Endodermal cell (in vitro differentiated cells): ENCODE measurements at regions not wholly inside any gene's neighbourhood (a gene's known extent, or its start where the extent isn't known, plus 50 kb on each side); places are given as distances from the start of the nearest gene placed in this dataset.

Source experiments
- DNase-seq: peaks from one replicate; pipeline ENCODE4 v3.0.0-alpha.2; 2017
- H3K27ac ChIP-seq: 2 replicates; pipeline ENCODE4 v1.5.1; 2013; ENCODE audit warnings: mild to moderate bottlenecking, low read depth, low read length, moderate library complexity
- H3K27me3 ChIP-seq: 2 replicates; pipeline ENCODE4 v1.6.1; 2013; ENCODE audit warnings: mild to moderate bottlenecking, low read length, moderate library complexity; ENCODE audit not compliant: insufficient read depth, control insufficient read depth, poor library complexity, severe bottlenecking
- H3K36me3 ChIP-seq: 2 replicates; pipeline ENCODE4 v1.7.0; 2013; ENCODE audit warnings: mild to moderate bottlenecking, low read length, moderate library complexity; ENCODE audit not compliant: control insufficient read depth, insufficient read depth
- H3K4me1 ChIP-seq: one replicate; pipeline ENCODE4 v1.7.0; 2013; ENCODE audit warnings: low read length; ENCODE audit not compliant: control insufficient read depth, insufficient read depth
- H3K4me3 ChIP-seq: 2 replicates; pipeline ENCODE4 v1.5.1; 2013; ENCODE audit warnings: mild to moderate bottlenecking, low read length, moderate library complexity
- H3K9ac ChIP-seq: 2 replicates; pipeline ENCODE4 v1.6.1; 2013; ENCODE audit warnings: mild to moderate bottlenecking, low read length, moderate library complexity; ENCODE audit not compliant: poor library complexity, severe bottlenecking; ENCODE audit errors: extremely low read depth
- H3K9me3 ChIP-seq: 2 replicates; pipeline ENCODE4 v1.6.1; 2013; ENCODE audit warnings: mild to moderate bottlenecking, low read length, moderate library complexity; ENCODE audit not compliant: control insufficient read depth
- H3K27ac Mint-ChIP-seq: 2 replicates; pipeline ENCODE4 v1.8.0; 2020; ENCODE audit warnings: mixed read lengths
- H3K27me3 Mint-ChIP-seq: 2 replicates; pipeline ENCODE4 v1.8.0; 2021; ENCODE audit warnings: mild to moderate bottlenecking, mixed read lengths; ENCODE audit not compliant: insufficient read depth
- H3K36me3 Mint-ChIP-seq: 2 replicates; pipeline ENCODE4 v1.8.0; 2020; ENCODE audit warnings: low read depth, mixed read lengths
- H3K4me1 Mint-ChIP-seq: 2 replicates; pipeline ENCODE4 v1.8.0; 2020; ENCODE audit warnings: mixed read lengths
- H3K4me3 Mint-ChIP-seq: 2 replicates; pipeline ENCODE4 v1.8.0; 2020; ENCODE audit warnings: mild to moderate bottlenecking, moderate library complexity, mixed read lengths
- H3K9me3 Mint-ChIP-seq: 2 replicates; pipeline ENCODE4 v1.8.0; 2020; ENCODE audit warnings: mild to moderate bottlenecking, mixed read lengths
- CTCF ChIP-seq: fragments of 200-600 bp; sonication (generic); conservative IDR thresholded peaks from 2 replicates; pipeline ENCODE4 v1.5.0; 2021; ENCODE audit warnings: antibody characterized with exemption, mild to moderate bottlenecking
- WGBS, 2 experiments: methylation state at CpG; one replicate each; pipeline versions ENCODE4 v1.1.5 to v1.1.7; 2013; ENCODE audit warnings: missing lambda C conversion rate in 2 of 2, mixed read lengths in 1 of 2; ENCODE audit not compliant: insufficient coverage in 1 of 2, insufficient read length in 1 of 2; 5-methylcytosine and 5-hydroxymethylcytosine counted together

- WGBS, 2 experiments: 93 to 100% methylated on average over 2 to 4 of the region's 4 CpGs
- no peaks in the 10 kb centered on the region for H3K27me3 ChIP-seq
- Mint-ChIP-seq H3K4me3 (no peak overlapping the region), H3K4me1 (no peaks in the 10 kb centered on the region), H3K27ac (no peak overlapping the region), H3K9me3 (no peaks in the 10 kb centered on the region), H3K36me3 (no peaks in the 10 kb centered on the region), H3K27me3 (no peaks in the 10 kb centered on the region)
- no peak for TF ChIP-seq CTCF
- no peaks in the 10 kb centered on the region for H3K9me3 ChIP-seq
- no peak overlapping the region for H3K9ac ChIP-seq
- H3K4me3 ChIP-seq: no peak overlapping the region
- no peaks in the 10 kb centered on the region for H3K36me3 ChIP-seq
- no peak for DNase-seq
- no peak overlapping the region for H3K27ac ChIP-seq
- no peaks in the 10 kb centered on the region for H3K4me1 ChIP-seq
These were observed 376.1 kb upstream of the CHRM2 start for GRCh38 chr7:136492366-136492765.

DNA sequence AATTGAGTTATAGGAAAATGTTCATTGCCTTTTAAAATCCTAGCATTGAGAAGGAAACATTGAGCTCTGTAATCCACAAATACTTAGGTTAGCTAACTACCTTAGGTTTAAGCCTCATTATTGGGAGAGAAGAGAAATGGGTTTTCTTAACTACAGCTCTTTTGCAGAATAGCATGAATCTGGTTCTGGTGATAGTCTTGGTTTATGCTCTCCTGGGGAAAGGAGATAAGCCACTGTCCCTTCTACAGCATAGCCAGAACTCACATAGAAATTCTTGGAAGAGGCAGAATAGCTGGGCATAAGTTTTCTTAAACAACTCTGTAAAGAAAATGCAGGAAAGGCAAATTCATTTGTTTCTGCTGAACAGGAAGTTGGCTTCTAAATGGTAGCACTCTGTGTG is 378.6 kb upstream of the CHRM2 start:
- Mint-ChIP-seq H3K27ac (no peak overlapping the region), H3K27me3 (no peaks in the 10 kb centered on the region), H3K4me1 (no peaks in the 10 kb centered on the region), H3K36me3 (no peaks in the 10 kb centered on the region), H3K4me3 (no peak overlapping the region), H3K9me3 (no peaks in the 10 kb centered on the region)
- no peak for DNase-seq
- TF ChIP-seq CTCF: no peak
- Histone ChIP-seq H3K9me3 (no peaks in the 10 kb centered on the region), H3K27me3 (no peaks in the 10 kb centered on the region), H3K36me3 (no peaks in the 10 kb centered on the region), H3K4me3 (no peak overlapping the region), H3K9ac (no peak overlapping the region), H3K27ac (no peak overlapping the region), H3K4me1 (no peaks in the 10 kb centered on the region)

DNA sequence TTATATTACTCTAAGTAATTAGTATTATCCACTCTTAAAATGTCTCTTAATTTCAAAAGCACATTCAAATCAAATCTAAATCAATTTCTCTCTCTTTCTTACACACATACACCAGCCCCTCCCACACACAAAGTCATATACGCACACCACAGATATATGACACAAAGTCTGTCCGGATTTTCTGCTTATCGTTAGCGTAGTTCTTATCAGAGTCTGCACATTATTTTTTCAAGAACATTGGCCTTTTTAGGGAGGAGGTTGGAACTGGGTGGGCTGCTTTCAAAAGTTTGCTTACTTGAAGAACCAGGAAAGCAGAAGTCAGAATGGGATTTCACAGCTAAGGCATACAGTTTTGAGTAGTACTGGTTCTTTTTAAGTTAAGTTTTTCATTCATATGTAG is 387.6 kb upstream of the CHRM2 start:
- no peaks in the 10 kb centered on the region for H3K27me3 Mint-ChIP-seq
- H3K36me3 Mint-ChIP-seq: no peaks in the 10 kb centered on the region
- no peaks in the 10 kb centered on the region for H3K4me1 ChIP-seq
- no peaks in the 10 kb centered on the region for H3K36me3 ChIP-seq
- H3K27ac ChIP-seq: no peak overlapping the region
- DNase-seq: no peak
- WGBS, 2 experiments: 70% methylated on average over 4 of the region's 4 CpGs; no CpG with 5 or more reads in 1 of the 2 experiments
- H3K27me3 ChIP-seq: no peaks in the 10 kb centered on the region
- no peak overlapping the region for H3K9ac ChIP-seq
- no peak overlapping the region for H3K27ac Mint-ChIP-seq
- no peaks in the 10 kb centered on the region for H3K9me3 ChIP-seq
- no peaks in the 10 kb centered on the region for H3K9me3 Mint-ChIP-seq
- no peak for TF ChIP-seq CTCF
- no peak overlapping the region for H3K4me3 ChIP-seq
- H3K4me1 Mint-ChIP-seq: peaks cover 7% of the 10 kb centered on the region
- no peak overlapping the region for H3K4me3 Mint-ChIP-seq
